ENCODE measurements at regions not wholly inside any gene's neighbourhood (a gene's known extent, or its start where the extent isn't known, plus 50 kb on each side); places are given as distances from the start of the nearest gene placed in this dataset.
"Not testable (repeated sequence)": the region's sequence is repeated elsewhere in the genome, so short reads cannot be mapped to it uniquely, and the experiment has no call there.

DNA sequence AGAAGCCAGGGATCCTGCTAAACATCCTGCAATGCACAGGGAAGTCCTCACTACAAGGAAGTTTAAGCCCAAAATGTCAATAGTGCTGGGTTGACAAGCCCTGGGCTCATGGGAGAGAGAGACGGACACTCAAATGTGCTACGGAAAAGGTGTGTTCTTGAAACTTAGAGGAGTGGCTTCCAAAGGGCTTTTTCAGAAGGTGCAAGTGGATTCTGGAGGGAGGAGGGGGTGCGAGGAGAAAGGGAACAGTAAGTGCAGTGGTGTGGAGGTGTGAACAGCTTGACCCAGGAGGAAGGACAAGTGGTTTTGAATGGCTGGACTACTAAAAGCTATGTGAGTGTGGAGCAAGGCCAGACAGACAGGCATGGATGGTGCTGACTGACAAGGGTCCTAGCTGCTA, 50.4 kb upstream of the CECR2 start:
- no peak for DNase-seq (ENCODE audit: extremely low read depth in 1 of 2, low read depth in 1 of 2)

GRCh38 chr22:17315310-17315709, 54.0 kb upstream of the CECR2 start:
- no peak for DNase-seq (ENCODE audit: extremely low read depth in 1 of 2, low read depth in 1 of 2)

- no peak for DNase-seq (ENCODE audit: extremely low read depth in 1 of 2, low read depth in 1 of 2)
These were observed 54.8 kb upstream of the CECR2 start for GRCh38 chr22:17314487-17314886.

DNA sequence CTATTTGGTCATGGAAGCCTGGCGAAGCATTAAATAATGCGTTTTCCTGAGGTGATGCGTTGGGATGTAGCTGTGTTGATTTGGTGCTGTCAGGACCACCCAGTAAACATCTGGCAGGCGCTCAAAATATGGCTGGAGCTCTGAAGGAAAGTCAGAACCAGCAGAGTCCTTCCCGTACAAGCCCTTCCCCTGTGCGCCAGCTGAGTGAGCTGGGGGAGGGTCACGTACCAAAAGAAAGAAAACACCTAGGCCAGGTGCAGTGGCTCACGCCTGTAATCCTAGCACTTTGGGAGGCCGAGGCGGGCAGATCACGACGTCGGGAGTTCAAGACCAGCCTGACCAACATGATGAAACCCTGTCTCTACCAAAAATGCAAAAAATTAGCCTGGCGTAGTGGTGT, 55.6 kb upstream of the CECR2 start:
- DNase-seq (ENCODE audit: extremely low read depth in 1 of 2, low read depth in 1 of 2), result no peak

DNA sequence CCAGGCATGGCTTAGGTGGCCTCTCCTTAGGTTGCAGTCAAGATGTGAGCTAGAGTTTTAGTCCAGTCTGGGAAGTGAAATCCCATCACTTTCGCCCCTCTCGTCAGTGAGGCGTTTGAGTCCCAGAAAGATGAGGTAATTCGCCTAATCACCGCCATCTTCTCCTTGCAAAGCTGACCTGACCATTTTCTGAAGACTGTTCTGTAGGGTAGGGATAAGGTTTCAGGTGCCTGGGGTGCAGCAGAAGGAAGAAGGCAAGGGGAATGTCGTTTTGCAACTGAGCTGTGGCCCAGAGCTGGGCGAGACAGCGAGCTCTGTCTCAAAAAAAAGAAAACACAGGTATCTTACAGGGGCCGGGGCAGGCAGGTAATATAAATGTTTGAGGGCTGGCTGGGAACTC, 61.7 kb upstream of the CECR2 start:
- DNase-seq (ENCODE audit: extremely low read depth in 1 of 2, low read depth in 1 of 2), result no peak

DNA sequence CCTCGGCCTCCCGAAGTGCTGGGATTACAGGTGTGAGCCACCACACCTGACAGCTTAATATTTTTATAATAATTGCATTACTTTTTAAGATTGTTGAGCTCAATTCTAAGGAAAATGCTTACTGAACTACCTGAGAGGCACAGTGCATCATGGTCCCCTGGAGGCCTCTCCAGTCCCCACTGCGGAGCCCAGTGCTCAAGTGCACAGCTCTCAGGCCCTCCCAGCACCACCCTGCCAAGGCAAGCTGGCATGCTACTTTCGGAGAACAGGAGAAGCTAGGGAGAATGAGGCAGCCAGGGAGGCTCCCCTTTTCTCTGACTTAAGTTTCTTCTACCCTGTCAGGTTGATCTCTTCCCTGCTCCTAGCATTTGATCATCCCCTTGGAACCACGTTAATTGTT, 64.2 kb upstream of the CECR2 start:
- DNase-seq (ENCODE audit: extremely low read depth in 1 of 2, low read depth in 1 of 2), result no peak

DNA sequence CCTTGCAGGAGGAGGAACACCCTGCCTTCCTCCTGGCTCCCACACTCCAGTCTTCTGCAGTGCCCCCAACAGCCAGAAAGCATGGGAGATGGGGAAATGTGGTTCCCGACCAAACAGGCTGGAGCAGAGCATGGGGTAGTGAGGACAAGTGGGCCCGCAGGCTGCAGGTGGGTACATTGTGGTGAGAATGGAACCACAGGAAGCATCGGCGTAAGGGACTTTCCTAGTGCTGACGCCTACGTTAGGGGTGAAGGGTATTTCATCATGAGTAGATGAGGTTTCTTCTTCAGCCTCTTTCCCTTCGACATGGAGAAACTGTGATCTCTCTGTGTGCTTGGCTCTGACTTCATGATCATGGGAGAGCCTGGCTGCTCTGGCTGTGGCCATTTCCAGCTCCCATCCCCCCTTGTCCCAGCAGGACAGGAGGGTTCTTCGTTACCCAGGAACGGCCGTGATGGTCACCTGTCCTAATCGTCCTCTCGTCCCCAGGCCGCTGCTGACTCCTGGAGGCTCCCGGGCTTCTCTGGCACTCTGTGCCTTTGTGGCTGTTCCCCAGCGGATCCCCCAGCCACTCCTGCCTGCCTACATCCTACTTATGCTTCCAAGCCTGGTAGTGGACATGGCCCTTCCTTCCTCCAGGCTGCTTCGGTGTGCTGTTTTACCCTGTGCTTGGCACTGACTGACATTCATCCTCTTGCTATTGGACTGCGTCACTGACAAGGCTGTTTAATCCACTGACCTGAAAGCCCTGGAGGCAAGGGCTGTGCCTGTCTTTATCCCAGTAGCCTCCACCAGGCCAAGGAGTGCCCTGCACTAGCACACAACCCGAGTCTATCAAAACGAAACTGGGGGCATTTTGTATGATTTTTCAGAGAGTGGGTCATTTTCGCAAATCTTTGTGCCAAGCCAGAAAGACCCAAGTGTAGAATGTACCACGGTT, 65.2 kb upstream of the CECR2 start:
- peak in 1 of 2 donors; percentile 18 for DNase-seq (ENCODE audit: extremely low read depth in 1 of 2, low read depth in 1 of 2)

GRCh38 chr22:17303441-17303839, 65.8 kb upstream of the CECR2 start:
- DNase-seq (ENCODE audit: extremely low read depth in 1 of 2, low read depth in 1 of 2), result no peak

GRCh38 chr22:17302616-17303015, 66.6 kb upstream of the CECR2 start:
- no peak for DNase-seq (ENCODE audit: extremely low read depth in 1 of 2, low read depth in 1 of 2)

GRCh38 chr22:17300926-17301325, 68.3 kb upstream of the CECR2 start:
- no peak for DNase-seq (ENCODE audit: extremely low read depth in 1 of 2, low read depth in 1 of 2)

GRCh38 chr22:17298805-17299502, 70.3 kb upstream of the CECR2 start:
- not testable (repeated sequence) for DNase-seq (ENCODE audit: extremely low read depth in 1 of 2, low read depth in 1 of 2)

GRCh38 chr22:17285656-17286055, 66.4 kb upstream of the ADA2 start:
- no peak for DNase-seq (ENCODE audit: extremely low read depth in 1 of 2, low read depth in 1 of 2)

DNA sequence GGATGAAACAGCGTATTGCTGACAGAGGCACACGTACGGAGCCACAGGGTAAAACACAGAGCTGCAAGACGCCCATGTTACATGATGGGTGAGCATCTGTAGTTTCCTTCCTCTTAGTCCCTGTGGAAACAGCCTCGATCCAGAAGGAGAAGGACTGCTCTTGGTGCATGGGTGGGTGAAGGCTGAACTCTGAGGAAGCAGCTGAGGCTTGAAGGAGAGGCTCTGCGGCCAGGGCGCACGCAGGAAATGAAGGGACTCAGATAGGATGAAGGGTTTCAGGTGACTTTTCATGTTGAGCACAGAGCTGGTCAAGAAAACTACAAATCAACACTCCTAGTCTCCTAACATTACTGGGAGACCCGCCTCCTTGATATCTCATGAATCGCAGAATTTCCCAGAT, 65.7 kb upstream of the ADA2 start:
- no peak for DNase-seq (ENCODE audit: extremely low read depth in 1 of 2, low read depth in 1 of 2)

GRCh38 chr22:17284466-17284865, 65.2 kb upstream of the ADA2 start:
- DNase-seq (ENCODE audit: extremely low read depth in 1 of 2, low read depth in 1 of 2), result no peak

DNA sequence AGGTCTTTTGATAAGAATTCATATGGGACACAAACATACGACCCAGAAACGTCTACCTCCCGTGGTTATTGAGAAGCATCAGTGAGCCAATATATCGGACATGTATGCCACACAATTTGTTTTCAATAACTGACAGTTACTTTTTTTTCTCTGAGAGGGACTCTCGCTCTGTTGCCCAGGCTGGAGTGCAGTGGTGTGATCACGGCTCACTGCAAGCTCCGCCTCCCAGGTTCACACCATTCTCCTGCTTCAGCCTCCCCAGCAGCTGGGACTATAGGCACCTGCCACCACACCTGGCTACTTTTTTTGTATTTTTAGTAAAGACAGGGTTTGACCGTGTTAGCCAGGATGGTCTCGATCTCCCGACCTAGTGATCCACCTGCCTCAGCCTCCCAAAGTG, 64.6 kb upstream of the ADA2 start:
- not testable (repeated sequence) for DNase-seq (ENCODE audit: extremely low read depth in 1 of 2, low read depth in 1 of 2)

- DNase-seq (ENCODE audit: extremely low read depth in 1 of 2, low read depth in 1 of 2), result no peak
These were observed 64.2 kb upstream of the ADA2 start for GRCh38 chr22:17283423-17283822.

- DNase-seq (ENCODE audit: extremely low read depth in 1 of 2, low read depth in 1 of 2), result no peak
These were observed 62.2 kb upstream of the ADA2 start for GRCh38 chr22:17281440-17281841.

- DNase-seq (ENCODE audit: extremely low read depth in 1 of 2, low read depth in 1 of 2), result no peak
These were observed 61.8 kb upstream of the ADA2 start for GRCh38 chr22:17281026-17281425.

DNA sequence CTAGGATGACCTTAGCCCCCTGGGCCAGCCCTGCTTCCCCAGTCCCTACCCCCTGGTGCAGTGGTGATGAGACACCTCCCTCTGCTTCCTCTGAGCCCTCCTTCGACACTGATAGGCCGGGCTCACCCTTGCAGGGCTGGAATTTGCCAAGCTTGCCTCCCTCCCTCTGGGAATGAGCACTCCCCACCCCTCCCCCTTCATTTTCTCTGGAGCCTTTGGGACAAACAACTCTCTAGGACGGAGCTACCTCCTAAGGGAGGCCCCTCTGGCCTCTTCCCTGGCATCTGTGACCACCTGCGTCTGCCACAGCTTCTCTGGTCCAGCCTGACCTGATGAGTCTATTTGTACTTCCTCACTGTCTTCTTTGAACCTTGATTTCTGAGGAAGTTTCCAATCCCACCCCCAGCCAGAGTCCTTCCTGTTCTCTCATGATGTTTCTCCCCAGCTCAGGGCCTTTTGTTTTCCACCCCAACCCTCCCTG, 53.3 kb upstream of the ADA2 start:
- DNase-seq (ENCODE audit: extremely low read depth in 1 of 2, low read depth in 1 of 2), result no peak

GRCh38 chr22:17271711-17272451, 52.6 kb upstream of the ADA2 start:
- no peak for DNase-seq (ENCODE audit: extremely low read depth in 1 of 2, low read depth in 1 of 2)

- DNase-seq (ENCODE audit: extremely low read depth in 1 of 2, low read depth in 1 of 2), result no peak
These were observed 50.5 kb upstream of the ADA2 start for GRCh38 chr22:17269607-17270261.

Data from activated CD8-positive, alpha-beta memory T cell treated with anti-CD3 and anti-CD28 coated beads for 1 hour (primary cell).